NCI-H1105 treated with DMSO at 0.1 percent for 48 hours (cell line): ENCODE measurements at regions not wholly inside any gene's neighbourhood (a gene's known extent, or its start where the extent isn't known, plus 50 kb on each side); places are given as distances from the start of the nearest gene placed in this dataset.
"Not testable (repeated sequence)": the region's sequence is repeated elsewhere in the genome, so short reads cannot be mapped to it uniquely, and the experiment has no call there.

Source experiments
- DNase-seq: peaks from one replicate; lab custom pipeline; 2025; lab: John Stamatoyannopoulos, UW

DNA sequence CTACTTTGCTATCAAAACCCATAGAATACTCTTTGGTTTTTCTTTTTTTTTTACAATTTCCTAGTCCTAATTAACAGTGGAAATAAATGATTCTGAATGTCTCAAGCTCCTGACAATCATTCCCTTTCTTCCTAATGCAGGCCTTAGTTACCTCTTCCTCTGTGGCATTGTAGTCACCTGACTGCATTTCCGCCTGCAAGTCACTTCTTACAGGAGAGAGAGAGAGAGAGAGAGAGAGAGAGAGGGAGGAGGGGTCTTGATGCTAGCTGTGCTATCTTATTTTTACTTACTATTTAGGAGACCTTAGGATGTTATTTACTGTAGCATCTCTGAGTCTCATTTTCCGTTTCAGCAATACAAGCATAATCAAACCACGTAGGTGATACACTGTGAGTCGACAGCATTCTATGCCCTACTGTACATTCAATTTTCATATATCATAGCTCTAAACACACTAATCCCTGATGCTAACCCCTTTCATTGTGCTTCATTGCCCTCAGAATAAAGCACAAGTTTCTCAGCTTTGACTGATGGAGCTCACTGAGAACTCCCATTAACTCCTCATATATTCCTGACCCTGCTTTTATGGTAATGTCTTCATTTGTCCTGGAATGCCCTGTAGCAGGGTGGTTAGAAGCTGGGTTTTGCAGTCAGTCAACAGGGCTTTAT, 1237.3 kb downstream of the XPNPEP1 start:
- no peak for DNase-seq

GRCh38 chr10:108684431-108684830, 1238.9 kb downstream of the XPNPEP1 start:
- no peak for DNase-seq

DNA sequence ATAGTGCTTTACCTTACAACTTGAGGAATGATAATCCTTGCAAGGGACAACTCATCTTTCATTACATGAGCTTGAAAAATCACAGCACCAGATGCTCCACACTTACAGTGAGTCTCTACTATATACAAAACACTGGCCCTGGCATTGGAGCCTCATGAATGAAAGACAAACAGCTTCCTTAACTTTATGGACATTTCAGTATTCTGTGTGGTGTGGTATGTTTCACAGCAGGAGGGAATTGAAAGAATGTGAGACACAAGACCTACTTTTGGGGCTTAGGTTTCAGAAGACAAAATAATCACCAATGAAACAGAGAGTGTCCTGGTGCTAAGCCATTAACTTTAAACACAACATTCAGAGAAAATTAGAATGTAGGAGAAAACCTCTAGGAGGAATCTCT, 1249.6 kb downstream of the XPNPEP1 start:
- no peak for DNase-seq

DNA sequence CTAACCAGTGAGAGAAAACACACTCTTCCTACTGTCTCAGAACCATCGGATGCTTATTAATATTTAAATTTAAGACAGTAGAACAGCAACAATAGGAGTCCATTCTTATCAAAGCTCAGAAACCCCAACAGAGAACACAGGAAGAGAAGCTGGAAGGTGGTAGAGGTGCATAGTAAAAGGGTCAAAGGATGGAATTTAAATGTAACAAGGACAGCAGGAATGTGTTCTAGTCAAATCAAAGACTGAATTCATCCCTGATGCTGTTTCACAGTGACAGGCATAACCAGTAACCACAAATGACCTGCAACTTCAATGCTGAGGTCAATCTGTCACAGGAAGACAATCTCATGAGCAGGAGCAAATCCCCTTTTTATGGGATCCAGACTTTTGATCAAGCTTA, 1259.7 kb downstream of the XPNPEP1 start:
- DNase-seq: no peak

DNA sequence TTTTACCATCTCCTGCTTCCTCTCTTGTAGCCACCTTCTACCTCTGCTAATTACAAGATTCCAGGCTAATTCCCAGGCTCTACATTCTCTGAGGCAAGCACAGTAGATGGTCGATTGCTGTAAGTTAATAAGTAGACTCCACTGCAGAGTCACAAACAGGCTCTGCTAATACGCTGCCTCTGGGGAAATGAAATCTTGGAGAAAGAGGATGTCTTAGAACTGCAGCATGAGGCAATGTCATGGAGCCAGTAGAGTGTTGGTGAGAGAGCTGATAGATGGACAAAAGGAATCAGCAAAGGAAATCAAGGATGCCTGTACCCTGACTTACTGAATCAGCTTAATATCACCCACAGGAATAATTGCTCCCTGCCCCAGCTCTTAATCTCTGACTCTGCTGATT, 1260.3 kb downstream of the XPNPEP1 start:
- DNase-seq: no peak

GRCh38 chr10:108655057-108655456, 1268.3 kb downstream of the XPNPEP1 start:
- no peak for DNase-seq

GRCh38 chr10:108653531-108653930, 1269.8 kb downstream of the XPNPEP1 start:
- DNase-seq: no peak

GRCh38 chr10:108639010-108639409, 1284.3 kb downstream of the XPNPEP1 start:
- DNase-seq: no peak

- no peak for DNase-seq
These were observed 1285.1 kb downstream of the XPNPEP1 start for GRCh38 chr10:108638225-108638624.

DNA sequence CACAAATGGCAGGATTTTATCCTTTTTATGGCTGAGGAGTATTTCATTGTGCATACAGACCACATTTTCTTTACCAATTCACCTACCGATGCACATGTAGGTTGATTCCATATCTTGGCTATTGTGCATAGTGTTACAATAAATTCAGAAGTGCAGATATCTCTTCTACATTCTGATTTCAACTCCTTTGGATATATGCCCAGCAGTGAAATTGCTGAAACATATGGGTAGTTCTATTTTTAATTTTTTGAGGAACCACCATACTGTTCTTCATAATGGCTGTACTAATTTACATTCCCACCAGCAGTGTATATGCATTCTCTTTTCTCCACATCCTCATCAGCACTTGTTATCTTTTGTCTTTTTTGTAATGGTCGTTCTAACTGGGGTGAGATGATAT, 1290.3 kb downstream of the XPNPEP1 start:
- DNase-seq: no peak

DNA sequence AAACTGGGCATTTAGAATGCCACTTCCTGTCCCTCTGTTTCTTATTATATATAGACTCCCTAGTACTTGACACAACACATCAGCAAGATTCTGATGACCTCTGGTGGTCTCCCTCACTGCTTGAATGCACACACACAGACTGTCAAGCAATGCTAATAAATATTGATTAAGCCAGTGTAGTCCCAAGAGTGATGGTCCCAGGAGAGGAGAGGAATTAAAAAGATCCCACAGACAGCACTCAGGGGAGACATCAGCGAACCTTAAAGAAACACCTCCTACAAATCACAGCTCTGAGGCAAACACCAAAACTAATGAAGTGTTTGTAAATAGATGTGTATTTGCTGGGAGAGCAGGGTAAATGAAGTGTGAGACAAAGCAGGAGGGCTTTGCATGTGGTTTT, 1291.2 kb downstream of the XPNPEP1 start:
- DNase-seq: no peak

- DNase-seq: no peak
These were observed 1292.0 kb downstream of the XPNPEP1 start for GRCh38 chr10:108631332-108631731.

DNA sequence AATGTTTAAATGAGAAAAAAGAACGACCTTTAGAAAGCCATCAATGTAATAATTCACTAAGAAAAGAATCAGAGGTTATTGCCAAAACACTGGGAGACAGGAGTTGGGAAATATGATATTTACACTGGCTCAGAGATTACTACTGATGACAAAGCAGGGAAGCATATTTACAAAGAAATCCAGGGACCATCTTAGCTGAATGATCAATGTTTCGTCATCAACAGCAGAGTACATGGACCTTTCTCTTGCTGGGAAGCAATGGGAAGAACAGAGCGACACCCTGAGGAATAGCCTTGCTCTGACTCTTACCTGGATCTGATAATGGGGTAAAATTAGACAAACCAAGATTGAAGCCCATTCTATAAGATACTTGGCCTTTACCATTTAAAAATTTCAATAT, 1293.5 kb downstream of the XPNPEP1 start:
- DNase-seq: no peak

DNA sequence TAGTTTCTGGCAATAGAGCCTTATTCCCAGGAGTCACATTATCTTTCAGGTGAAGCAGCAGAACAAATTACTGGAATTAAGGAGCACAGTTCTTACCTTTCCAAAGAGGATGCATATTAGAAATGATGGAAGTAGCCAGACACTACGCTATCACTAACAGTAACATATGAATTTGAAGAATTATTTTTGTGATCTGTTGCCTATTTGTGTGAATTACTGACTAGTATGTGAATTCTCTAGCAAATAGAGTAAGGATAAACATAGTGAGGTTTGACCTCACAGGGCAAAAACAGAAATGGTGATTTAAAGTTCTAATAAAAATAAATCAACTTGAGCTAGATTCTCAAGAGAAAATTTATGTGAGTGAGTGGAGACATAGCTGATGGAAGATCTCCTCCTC, 1299.3 kb downstream of the XPNPEP1 start:
- no peak for DNase-seq

GRCh38 chr10:108620821-108621534, 1302.3 kb downstream of the XPNPEP1 start:
- peak; percentile 77 for DNase-seq

GRCh38 chr10:108616559-108617285, 1306.6 kb downstream of the XPNPEP1 start:
- no peak for DNase-seq

- DNase-seq: no peak
These were observed 1307.6 kb downstream of the XPNPEP1 start for GRCh38 chr10:108615576-108616320.

GRCh38 chr10:108612485-108612884, 1310.8 kb downstream of the XPNPEP1 start:
- peak; percentile 85 for DNase-seq

DNA sequence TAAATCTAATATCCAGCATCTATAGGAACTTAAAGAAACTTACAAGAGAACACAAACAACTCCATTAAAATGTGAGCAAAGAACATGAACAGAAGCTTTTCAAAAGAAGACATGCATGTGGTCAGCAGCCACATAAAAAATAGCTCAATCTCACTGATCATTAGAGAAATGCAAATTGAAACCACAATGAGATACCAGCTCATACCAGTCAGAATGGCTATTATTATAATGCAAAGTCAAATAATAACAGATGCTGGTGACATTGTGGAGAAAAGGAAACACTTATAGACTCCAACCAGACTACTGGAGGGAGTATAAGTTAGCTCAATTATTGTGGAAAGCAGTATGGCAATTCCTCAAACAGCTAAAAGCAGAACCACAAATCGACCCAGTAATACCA, 1314.5 kb downstream of the XPNPEP1 start:
- DNase-seq: no peak

DNA sequence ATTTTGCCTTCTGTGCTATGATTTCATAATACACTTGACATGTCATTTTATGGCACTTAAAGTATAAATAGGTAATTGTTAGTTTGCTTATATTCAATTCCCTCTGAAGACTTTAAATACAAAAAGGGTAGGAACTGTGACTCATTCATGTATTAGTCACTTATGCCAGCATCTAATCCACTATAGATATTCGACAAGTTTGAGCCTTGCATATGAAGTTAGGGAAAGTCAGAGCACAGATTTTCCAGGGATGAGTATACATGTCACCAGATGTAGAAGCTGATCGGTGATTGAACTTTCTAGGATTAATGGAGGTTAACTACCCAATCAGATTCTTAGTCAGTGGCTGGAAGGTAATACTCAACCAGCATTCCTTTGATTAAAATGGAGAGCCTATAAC, 1321.5 kb downstream of the XPNPEP1 start:
- DNase-seq: no peak

DNA sequence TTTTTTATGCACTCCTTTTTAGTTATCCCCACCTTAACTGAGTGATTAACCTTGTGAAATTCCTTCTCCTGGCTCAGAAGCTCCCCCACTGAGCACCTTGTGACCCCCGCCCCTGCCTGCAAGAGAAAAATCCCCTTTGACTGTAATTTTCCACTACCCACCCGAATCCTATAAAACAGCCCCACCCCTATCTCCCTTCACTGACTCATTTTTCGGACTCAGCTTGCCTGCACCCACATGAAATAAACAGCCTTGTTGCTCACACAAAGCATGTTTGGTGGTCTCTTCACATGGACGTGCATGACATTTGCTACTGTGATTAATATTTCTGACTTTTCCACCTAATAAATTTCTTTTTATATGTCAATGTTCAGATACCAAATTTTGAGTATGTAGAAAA, 1322.8 kb downstream of the XPNPEP1 start:
- not testable (repeated sequence) for DNase-seq

DNA sequence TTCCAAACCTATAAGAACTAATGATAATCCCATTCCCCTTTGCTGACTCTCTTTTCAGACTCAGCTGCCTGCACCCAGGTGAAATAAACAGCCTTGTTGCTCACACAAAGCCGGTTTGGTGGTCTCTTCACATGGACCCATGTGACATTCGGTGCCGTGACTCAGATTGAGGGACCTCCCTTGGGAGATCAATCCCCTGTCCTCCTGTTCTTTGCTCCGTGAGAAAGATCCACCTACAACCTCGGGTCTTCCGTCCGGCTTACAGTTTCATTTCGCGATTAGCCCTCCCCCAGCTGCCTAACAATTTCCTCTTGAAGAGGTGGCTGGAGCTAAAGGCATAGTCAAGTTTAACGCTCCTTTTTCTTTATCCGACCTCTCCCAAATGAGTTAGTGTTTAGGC, 1324.0 kb downstream of the XPNPEP1 start:
- DNase-seq: not testable (repeated sequence)
